Upper lobe of right lung (tissue), 1 donor: ENCODE measurements at regions not wholly inside any gene's neighbourhood (a gene's known extent, or its start where the extent isn't known, plus 50 kb on each side); places are given as distances from the start of the nearest gene placed in this dataset.

Experiments used
- ATAC-seq: fragments of 200-7000 bp; cut with Tn5 transposase; one replicate; pipeline ENCODE4 v1.9.1; 2020; ENCODE audit warnings: mild to moderate bottlenecking, moderate library complexity
- DNase-seq: peaks from one replicate; pipeline ENCODE4 v3.0.0-alpha.2; 2020
- H3K27ac ChIP-seq: fragments of 200-600 bp; one replicate; pipeline ENCODE4 v1.8.0; 2022
- H3K27me3 ChIP-seq: fragments of 200-600 bp; one replicate; pipeline ENCODE4 v1.8.0; 2022; ENCODE audit warnings: mild to moderate bottlenecking
- H3K36me3 ChIP-seq: fragments of 200-600 bp; one replicate; pipeline ENCODE4 v1.8.0; 2022
- H3K4me1 ChIP-seq: fragments of 200-600 bp; one replicate; pipeline ENCODE4 v1.8.0; 2022
- H3K4me3 ChIP-seq: fragments of 200-600 bp; one replicate; pipeline ENCODE4 v1.8.0; 2022; ENCODE audit warnings: mild to moderate bottlenecking
- H3K9me3 ChIP-seq: fragments of 200-600 bp; one replicate; pipeline ENCODE4 v1.8.0; 2022
- intact Hi-C: fragments of 100-400 bp; cut with DNase I; formaldehyde crosslinking; loops from one replicate; pipeline ENCODE4 v1.11.0; 2022
- TF ChIP-seq, protein P1 (sequence below): fragments of 200-600 bp; IDR thresholded peaks from one replicate; pipeline ENCODE4 v1.8.0; 2022; ENCODE audit warnings: antibody characterized with exemption
- donor health status: DM: no; HTN: yes; CAD: no; lungs with severe emphysema.

- H3K36me3 ChIP-seq: no peaks in the 10 kb centered on the region
- DNase-seq: no peak
- no peaks in the 10 kb centered on the region for H3K27me3 ChIP-seq
- no peak overlapping the region for H3K4me3 ChIP-seq
- no peak for ATAC-seq
- no peak overlapping the region for H3K27ac ChIP-seq
- no peaks in the 10 kb centered on the region for H3K9me3 ChIP-seq
- TF ChIP-seq, protein P1, sequence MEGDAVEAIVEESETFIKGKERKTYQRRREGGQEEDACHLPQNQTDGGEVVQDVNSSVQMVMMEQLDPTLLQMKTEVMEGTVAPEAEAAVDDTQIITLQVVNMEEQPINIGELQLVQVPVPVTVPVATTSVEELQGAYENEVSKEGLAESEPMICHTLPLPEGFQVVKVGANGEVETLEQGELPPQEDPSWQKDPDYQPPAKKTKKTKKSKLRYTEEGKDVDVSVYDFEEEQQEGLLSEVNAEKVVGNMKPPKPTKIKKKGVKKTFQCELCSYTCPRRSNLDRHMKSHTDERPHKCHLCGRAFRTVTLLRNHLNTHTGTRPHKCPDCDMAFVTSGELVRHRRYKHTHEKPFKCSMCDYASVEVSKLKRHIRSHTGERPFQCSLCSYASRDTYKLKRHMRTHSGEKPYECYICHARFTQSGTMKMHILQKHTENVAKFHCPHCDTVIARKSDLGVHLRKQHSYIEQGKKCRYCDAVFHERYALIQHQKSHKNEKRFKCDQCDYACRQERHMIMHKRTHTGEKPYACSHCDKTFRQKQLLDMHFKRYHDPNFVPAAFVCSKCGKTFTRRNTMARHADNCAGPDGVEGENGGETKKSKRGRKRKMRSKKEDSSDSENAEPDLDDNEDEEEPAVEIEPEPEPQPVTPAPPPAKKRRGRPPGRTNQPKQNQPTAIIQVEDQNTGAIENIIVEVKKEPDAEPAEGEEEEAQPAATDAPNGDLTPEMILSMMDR: no peak
- intact Hi-C loops: no loop called here
- no peaks in the 10 kb centered on the region for H3K4me1 ChIP-seq
Measured at GRCh38 chr13:47837104-47837880, 163.8 kb downstream of the SUCLA2 start.

GRCh38 chr13:47835470-47836228 is 165.4 kb downstream of the SUCLA2 start:
- intact Hi-C loops: no loop called here

GRCh38 chr13:47832458-47832972 is 168.6 kb downstream of the SUCLA2 start:
- ATAC-seq (no peak), DNase-seq (no peak)
- no peaks in the 10 kb centered on the region for H3K36me3 ChIP-seq
- TF ChIP-seq, protein P1: no peak
- H3K4me3 ChIP-seq: no peak overlapping the region
- no peaks in the 10 kb centered on the region for H3K27me3 ChIP-seq
- H3K27ac ChIP-seq: no peak overlapping the region
- intact Hi-C loops: no loop called here
- H3K4me1 ChIP-seq: no peaks in the 10 kb centered on the region
- H3K9me3 ChIP-seq: no peaks in the 10 kb centered on the region

More at GRCh38 chr13:47835470-47836228, 165.4 kb downstream of the SUCLA2 start:
- no peak for ATAC-seq
- no peak for DNase-seq
- H3K36me3 ChIP-seq: no peaks in the 10 kb centered on the region
- no peaks in the 10 kb centered on the region for H3K27me3 ChIP-seq
- no peaks in the 10 kb centered on the region for H3K4me1 ChIP-seq
- H3K27ac ChIP-seq: no peak overlapping the region
- H3K4me3 ChIP-seq: no peak overlapping the region
- TF ChIP-seq, protein P1: no peak
- H3K9me3 ChIP-seq: no peaks in the 10 kb centered on the region

- Histone ChIP-seq H3K27ac (no peak overlapping the region), H3K4me3 (no peak overlapping the region), H3K27me3 (no peaks in the 10 kb centered on the region), H3K36me3 (no peaks in the 10 kb centered on the region), H3K4me1 (no peaks in the 10 kb centered on the region), H3K9me3 (no peaks in the 10 kb centered on the region)
- ATAC-seq: no peak
- no peak for DNase-seq
- TF ChIP-seq, protein P1: no peak
- intact Hi-C loops: no loop called here
Measured at GRCh38 chr13:47831265-47831664, 169.8 kb downstream of the SUCLA2 start.

GRCh38 chr13:47829690-47830089 is 171.4 kb downstream of the SUCLA2 start:
- intact Hi-C loops: no loop called here
- no peaks in the 10 kb centered on the region for H3K36me3 ChIP-seq
- ATAC-seq: no peak

More at GRCh38 chr13:47829690-47830089, 171.4 kb downstream of the SUCLA2 start:
- Histone ChIP-seq H3K27ac (no peak overlapping the region), H3K27me3 (no peaks in the 10 kb centered on the region), H3K4me1 (no peaks in the 10 kb centered on the region), H3K4me3 (no peak overlapping the region), H3K9me3 (no peaks in the 10 kb centered on the region)
- no peak for DNase-seq
- TF ChIP-seq, protein P1: no peak
